Nucleus accumbens (tissue), 56 donors: ENCODE measurements at regions not wholly inside any gene's neighbourhood (a gene's known extent, or its start where the extent isn't known, plus 50 kb on each side); places are given as distances from the start of the nearest gene placed in this dataset.

ENCODE experiments used
- DNase-seq, 56 donors: peaks; one replicate each; lab custom pipeline; 2025; lab: John Stamatoyannopoulos, UW

GRCh38 chr1:168365719-168366479, 85.2 kb downstream of the TBX19 start:
- DNase-seq, result no peak
